HG03060 (cell line): ENCODE measurements at regions not wholly inside any gene's neighbourhood (a gene's known extent, or its start where the extent isn't known, plus 50 kb on each side); places are given as distances from the start of the nearest gene placed in this dataset.
"Not testable (repeated sequence)": the region's sequence is repeated elsewhere in the genome, so short reads cannot be mapped to it uniquely, and the experiment has no call there.

Source experiments
- ATAC-seq: cut with Tn5 transposase; IDR thresholded peaks from one replicate; pipeline ENCODE4 v1.9.1; 2021; ENCODE audit warnings: low read depth, moderate number of reproducible peaks; ENCODE audit not compliant: unreplicated experiment

DNA sequence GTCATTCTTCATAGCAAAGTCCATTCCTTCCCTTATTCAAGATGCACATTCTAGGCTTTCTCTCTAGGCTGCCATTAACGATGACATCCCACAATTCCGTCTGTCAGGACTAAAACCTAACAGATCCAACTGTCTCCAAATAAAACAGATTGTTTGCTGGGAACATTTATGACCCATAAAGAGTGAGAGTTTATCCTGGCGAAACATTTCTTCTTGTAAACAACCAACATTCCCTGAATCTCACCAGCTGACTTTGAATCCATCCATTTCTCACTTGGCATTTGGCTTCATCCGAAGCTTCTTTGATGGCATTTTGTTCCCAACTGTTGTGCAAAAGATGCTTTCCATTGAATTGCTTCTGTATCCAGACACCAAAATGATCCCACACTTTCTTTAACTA, 93.1 kb downstream of the OLIG3 start:
- no peak for ATAC-seq

DNA sequence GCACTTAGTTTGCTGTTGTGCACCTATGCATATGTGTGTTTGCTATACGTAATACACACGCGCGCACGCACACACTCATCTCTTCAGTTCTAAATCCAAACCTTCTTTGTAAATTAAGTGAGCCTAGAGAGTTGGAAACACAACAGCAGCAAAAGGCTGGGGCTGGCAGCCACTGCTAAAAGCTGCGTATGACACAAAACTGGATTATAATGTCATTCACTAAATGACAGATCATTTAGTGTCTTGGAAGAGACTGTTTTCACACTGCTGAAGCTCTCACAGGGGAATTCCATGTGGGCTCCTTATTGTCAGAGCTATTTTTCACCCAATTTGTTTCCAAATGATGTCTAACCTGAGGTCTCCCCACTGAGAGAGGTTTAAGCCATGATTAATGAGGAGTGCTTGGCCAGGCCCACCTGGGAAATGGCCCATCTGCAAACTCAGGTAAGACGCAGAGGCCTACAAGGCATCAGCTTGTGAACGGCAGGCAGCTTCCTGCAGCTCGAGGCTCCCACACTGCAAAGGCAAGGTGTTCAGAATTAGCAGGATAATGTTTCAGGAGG, 94.2 kb downstream of the OLIG3 start:
- no peak for ATAC-seq

- no peak for ATAC-seq
These were observed 98.9 kb downstream of the OLIG3 start for GRCh38 chr6:137395316-137395715.

GRCh38 chr6:137391061-137391814, 103.0 kb downstream of the OLIG3 start:
- no peak for ATAC-seq

DNA sequence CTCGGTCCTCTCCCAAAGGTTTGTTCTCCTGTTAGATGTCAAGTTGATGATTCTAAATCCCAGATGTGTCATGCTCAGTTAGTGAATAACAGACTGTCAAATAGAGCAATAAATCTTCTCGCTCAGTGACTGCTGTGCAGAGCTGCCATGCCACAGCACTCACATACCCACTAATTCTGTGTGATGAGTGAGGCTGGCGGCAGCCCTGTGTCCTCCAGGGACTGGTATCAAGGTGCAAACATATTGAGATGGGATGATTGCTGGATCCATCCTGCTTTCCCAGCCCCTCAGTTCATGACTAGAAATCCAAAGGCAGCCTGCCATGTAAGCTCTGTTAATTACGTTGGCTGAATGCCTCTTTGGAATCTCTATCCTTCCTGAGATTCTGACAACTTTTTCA, 103.9 kb downstream of the OLIG3 start:
- ATAC-seq, result no peak

- no peak for ATAC-seq
These were observed 105.0 kb downstream of the OLIG3 start for GRCh38 chr6:137389150-137389704.

DNA sequence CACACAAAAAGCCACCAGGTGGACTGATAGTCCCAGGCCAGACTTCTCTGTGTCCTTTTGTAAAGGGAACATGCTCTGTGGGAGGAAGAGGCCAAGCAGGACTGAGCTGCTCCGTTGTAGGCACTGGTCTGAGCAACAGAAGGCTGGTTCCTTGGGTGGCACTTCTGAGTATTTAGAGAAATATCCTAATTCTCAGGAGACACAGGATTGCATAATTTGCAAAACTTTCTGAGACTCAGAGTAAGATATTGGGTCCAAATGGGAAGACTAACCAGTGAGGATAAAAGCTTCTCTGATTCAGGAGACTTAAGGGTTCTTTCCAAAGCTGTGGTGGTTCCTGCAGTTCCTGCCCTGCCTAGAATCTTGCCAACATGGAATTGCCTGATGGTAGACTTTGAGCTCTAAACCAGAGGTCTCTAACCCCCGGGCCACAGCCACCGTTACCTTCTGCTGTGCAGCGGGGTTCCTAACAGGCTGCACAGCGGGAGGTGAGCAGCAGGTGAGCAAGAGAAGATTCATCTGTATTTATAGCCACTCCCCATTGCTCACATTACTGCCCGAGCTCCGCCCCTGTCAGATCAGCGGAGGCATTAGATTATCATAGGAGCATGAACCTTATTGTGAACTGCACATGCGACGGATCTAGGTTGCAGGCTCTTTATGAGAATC, 107.0 kb downstream of the OLIG3 start:
- ATAC-seq, result no peak

GRCh38 chr6:137383287-137383686, 110.9 kb downstream of the OLIG3 start:
- ATAC-seq, result not testable (repeated sequence)

DNA sequence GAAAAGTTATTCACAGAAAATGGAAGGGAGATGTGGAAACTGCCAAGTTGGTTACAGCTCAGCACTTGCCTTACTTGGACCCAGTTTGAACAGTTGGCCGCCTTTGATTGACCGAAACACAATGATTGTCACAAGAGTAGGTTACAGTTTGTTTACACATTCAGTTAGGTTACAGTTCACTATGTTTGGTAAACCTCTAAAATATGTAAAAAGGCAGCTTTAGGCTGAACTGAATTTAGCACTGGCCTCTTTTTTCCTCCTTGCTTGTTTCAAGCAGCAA, 116.2 kb downstream of the OLIG3 start:
- ATAC-seq, result no peak

- ATAC-seq, result no peak
These were observed 120.9 kb downstream of the OLIG3 start for GRCh38 chr6:137373296-137373695.

- ATAC-seq, result no peak
These were observed 121.7 kb downstream of the OLIG3 start for GRCh38 chr6:137372532-137372931.

DNA sequence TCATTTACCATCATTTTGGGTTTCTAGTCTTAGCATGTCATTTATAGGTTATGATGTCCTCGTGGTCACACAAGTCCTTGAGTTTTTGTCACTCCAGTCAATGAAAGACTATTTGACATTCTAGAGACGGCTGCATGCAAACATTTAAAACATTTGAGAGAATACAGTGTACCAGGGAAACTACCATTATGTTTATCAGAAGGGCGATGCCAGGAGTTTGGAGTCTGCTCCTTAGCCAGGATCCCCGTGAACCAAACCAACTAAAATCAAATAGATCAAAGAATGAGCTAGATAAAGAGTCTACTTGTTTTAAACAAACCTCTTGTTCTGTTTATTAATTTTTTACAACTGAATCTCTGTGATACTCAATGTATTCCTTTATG, 122.6 kb downstream of the OLIG3 start:
- ATAC-seq, result no peak

- ATAC-seq, result no peak
These were observed 123.1 kb downstream of the OLIG3 start for GRCh38 chr6:137370871-137371633.

DNA sequence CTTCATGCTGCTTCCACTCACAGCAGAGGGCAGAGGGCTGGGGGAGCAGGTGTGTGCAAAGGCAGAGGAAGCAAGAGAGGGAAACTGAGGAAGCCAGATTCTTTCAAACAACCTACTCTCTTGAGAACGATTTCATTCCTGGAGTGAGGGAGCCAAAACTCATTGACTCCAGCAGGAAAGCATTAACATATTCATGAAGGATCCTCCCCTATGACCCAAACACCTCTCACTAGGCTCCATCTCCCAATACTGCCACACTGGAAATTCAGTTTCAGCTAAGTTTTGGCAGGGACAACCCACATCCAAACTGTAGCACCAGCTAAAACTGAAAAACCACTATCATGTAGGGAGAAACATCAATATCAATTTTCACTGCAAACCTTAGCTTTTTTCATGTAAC, 125.1 kb downstream of the OLIG3 start:
- ATAC-seq, result no peak

GRCh38 chr6:137365707-137366437, 128.3 kb downstream of the OLIG3 start:
- ATAC-seq, result no peak

- no peak for ATAC-seq
These were observed 130.4 kb downstream of the OLIG3 start for GRCh38 chr6:137363805-137364138.

DNA sequence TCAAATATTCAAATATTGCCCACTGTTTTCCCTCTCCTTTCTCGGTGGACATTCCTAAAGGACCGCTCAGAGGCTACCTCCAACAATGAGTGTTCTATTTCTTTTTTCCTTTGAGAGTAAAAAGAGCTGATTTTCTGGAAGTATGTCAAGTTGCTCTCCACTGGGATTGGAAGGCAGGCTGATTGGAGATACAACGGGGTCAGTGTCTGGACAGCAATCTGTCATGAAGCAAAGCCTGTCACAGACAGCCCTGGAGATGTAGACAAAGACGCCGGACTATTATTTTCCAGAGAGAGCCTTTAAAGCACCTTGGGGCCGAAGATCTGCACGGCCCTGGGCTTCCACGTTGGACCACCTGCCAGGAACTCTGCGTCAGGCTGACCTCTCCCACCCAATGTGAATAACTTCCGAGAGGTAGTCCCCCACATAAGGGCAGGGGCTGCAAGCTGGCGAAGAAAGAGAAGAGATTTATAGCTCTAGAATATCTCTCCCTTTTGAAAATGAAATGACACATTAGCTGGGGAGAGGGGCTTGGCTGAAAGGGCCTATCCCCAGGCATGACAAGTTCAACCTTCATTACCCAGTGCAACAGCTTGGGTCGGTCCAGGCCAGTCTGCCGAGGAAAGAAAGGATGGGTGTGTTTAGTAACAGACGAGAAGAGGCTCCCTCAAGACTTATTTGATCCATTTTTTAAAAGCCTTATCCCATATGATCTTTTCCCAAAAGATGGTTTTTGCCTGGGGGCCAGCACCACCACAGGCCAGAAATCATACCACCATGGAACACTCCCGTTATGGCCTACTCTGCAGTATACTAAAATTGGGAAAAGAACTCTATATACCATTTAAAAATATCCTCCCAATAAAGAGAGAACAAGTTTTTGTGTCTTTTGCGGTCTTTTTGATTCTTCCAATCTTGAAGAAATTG, 131.1 kb downstream of the OLIG3 start:
- ATAC-seq, result no peak

- no peak for ATAC-seq
These were observed 132.5 kb downstream of the OLIG3 start for GRCh38 chr6:137361701-137362100.

- no peak for ATAC-seq
These were observed 135.9 kb downstream of the OLIG3 start for GRCh38 chr6:137358273-137358672.

DNA sequence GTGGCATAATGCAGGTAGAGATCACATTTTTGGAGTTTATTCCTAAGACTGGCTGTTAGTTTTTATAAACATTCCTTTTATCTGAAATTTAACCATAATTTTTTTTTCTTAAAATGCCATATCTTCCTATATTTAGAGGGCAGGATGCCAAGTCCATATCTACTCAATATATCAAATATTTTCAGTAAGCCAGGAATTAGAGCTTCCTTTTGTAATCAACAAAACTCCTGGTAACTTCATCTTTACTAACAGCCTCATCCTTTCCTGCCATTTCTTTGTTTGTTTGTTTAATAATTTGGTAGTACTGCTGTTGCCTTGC, 136.3 kb downstream of the OLIG3 start:
- ATAC-seq, result no peak
